Lung (tissue), 11 donors: ENCODE measurements at regions not wholly inside any gene's neighbourhood (a gene's known extent, or its start where the extent isn't known, plus 50 kb on each side); places are given as distances from the start of the nearest gene placed in this dataset.
"Not testable (repeated sequence)": the region's sequence is repeated elsewhere in the genome, so short reads cannot be mapped to it uniquely, and the experiment has no call there.

ENCODE experiments used
- ATAC-seq: fragments of 200-7000 bp; cut with Tn5 transposase; one replicate; pipeline ENCODE4 v1.9.1; 2020; ENCODE audit warnings: moderate number of reproducible peaks; ENCODE audit not compliant: insufficient read depth, low FRiP score
- DNase-seq, 3 donors: peaks; one replicate each; pipeline ENCODE4 v3.0.0-alpha.2; 2013 to 2017
- H3K27ac ChIP-seq, 2 donors: one replicate each; pipeline ENCODE4 v1.5.1; 2013; ENCODE audit warnings: mild to moderate bottlenecking in 2 of 2, moderate library complexity in 2 of 2, control low read depth in 1 of 2, inconsistent platforms in 1 of 2, low read depth in 1 of 2, low read length in 1 of 2
- H3K27me3 ChIP-seq, 3 donors: one replicate each; pipeline ENCODE4 v1.5.1; 2013; ENCODE audit warnings: low read length in 2 of 3; ENCODE audit not compliant: control insufficient read depth in 3 of 3, insufficient read depth in 3 of 3
- H3K36me3 ChIP-seq, 4 donors: one replicate each; pipeline ENCODE4 v1.5.1; 2013; ENCODE audit warnings: low read length in 4 of 4, mild to moderate bottlenecking in 1 of 4, moderate library complexity in 1 of 4; ENCODE audit not compliant: control insufficient read depth in 4 of 4, insufficient read depth in 4 of 4
- H3K4me1 ChIP-seq, 5 donors: one replicate each; pipeline ENCODE4 v1.5.1; 2013; ENCODE audit warnings: low read length in 5 of 5, mild to moderate bottlenecking in 2 of 5, moderate library complexity in 1 of 5; ENCODE audit not compliant: control insufficient read depth in 5 of 5, insufficient read depth in 5 of 5
- H3K4me3 ChIP-seq: one replicate; pipeline ENCODE4 v1.5.1; 2013; ENCODE audit warnings: mild to moderate bottlenecking, control low read depth, moderate library complexity
- H3K9ac ChIP-seq, 2 donors: one replicate each; pipeline ENCODE4 v1.5.1; 2013; ENCODE audit warnings: low read length in 2 of 2, control low read depth in 1 of 2; ENCODE audit not compliant: insufficient read depth in 1 of 2
- H3K9me3 ChIP-seq, 4 donors: one replicate each; pipeline ENCODE4 v1.5.1; 2013; ENCODE audit warnings: low read length in 3 of 4, mild to moderate bottlenecking in 1 of 4, moderate library complexity in 1 of 4; ENCODE audit not compliant: control insufficient read depth in 4 of 4, insufficient read depth in 3 of 4
- CTCF ChIP-seq: IDR thresholded peaks from 2 replicates; pipeline ENCODE4 v1.5.1; 2012; ENCODE audit warnings: mild to moderate bottlenecking; ENCODE audit errors: control extremely low read depth, extremely low read depth
- WGBS, 2 donors: extraction: QIAGEN DNeasy Blood & Tissue Kit; methylation state at CpG; one replicate each; pipeline ENCODE4 v1.1.7; 2013; 5-methylcytosine and 5-hydroxymethylcytosine counted together
- donor health status: control.
- donor health status: control.
- donor health status: Bipolar disorder and iron deficiency.
- donor health status: healthy.
- donor health status: DM: yes; HTN: yes; CAD: no.

- H3K9me3 ChIP-seq = peaks cover 0 to 22% (median 4%) of the 10 kb centered on the region in 4 donors
- no peaks in the 10 kb centered on the region for H3K4me1 ChIP-seq
- H3K36me3 ChIP-seq = no peaks in the 10 kb centered on the region
- H3K9ac ChIP-seq = no peak overlapping the region
- H3K27me3 ChIP-seq = peaks cover 0 to 6% (median 0%) of the 10 kb centered on the region in 3 donors
- no peak overlapping the region for H3K27ac ChIP-seq
- ATAC-seq = no peak
- no peak for TF ChIP-seq CTCF
- DNase-seq = no peak
- no peak overlapping the region for H3K4me3 ChIP-seq
- WGBS, 2 donors = 67 to 81% methylated on average over 3 of the region's 3 CpGs
Measured at GRCh38 chr9:124120272-124120671, 108.7 kb downstream of the LHX2 start.

GRCh38 chr9:124121725-124122124 lies 110.2 kb downstream of the LHX2 start:
- Histone ChIP-seq H3K36me3 (no peaks in the 10 kb centered on the region), H3K27me3 (peaks cover 0 to 6% (median 0%) of the 10 kb centered on the region in 3 donors), H3K4me3 (no peak overlapping the region), H3K9me3 (peaks cover 0 to 22% (median 4%) of the 10 kb centered on the region in 4 donors), H3K4me1 (no peaks in the 10 kb centered on the region), H3K9ac (no peak overlapping the region), H3K27ac (no peak overlapping the region)
- 86 to 93% methylated on average over 1 of the region's 1 CpG for WGBS, 2 donors
- ATAC-seq = no peak
- no peak for TF ChIP-seq CTCF
- DNase-seq = no peak

- Histone ChIP-seq H3K4me3 (no peak overlapping the region), H3K27ac (no peak overlapping the region), H3K9ac (no peak overlapping the region), H3K9me3 (peaks cover 0 to 20% (median 4%) of the 10 kb centered on the region in 4 donors), H3K27me3 (peaks cover 0 to 6% (median 0%) of the 10 kb centered on the region in 3 donors), H3K4me1 (no peaks in the 10 kb centered on the region), H3K36me3 (no peaks in the 10 kb centered on the region)
- 24 to 62% methylated on average over 1 of the region's 1 CpG for WGBS, 2 donors
- DNase-seq (no peak), ATAC-seq (no peak)
- no peak for TF ChIP-seq CTCF
Measured at GRCh38 chr9:124122321-124122720, 110.8 kb downstream of the LHX2 start.

GRCh38 chr9:124122813-124123462 lies 111.4 kb downstream of the LHX2 start:
- WGBS, 2 donors = 63 to 64% methylated on average over 3 of the region's 3 CpGs
- Histone ChIP-seq H3K4me3 (no peak overlapping the region), H3K36me3 (no peaks in the 10 kb centered on the region), H3K9ac (no peak overlapping the region), H3K4me1 (no peaks in the 10 kb centered on the region), H3K27ac (no peak overlapping the region), H3K27me3 (peaks cover 0 to 6% (median 0%) of the 10 kb centered on the region in 3 donors), H3K9me3 (peaks cover 0 to 16% (median 4%) of the 10 kb centered on the region in 4 donors)
- DNase-seq (peak in 2 of 3 donors; percentile 13 to 25), ATAC-seq (no peak)
- TF ChIP-seq CTCF = no peak

- H3K9me3 ChIP-seq = peaks cover 0 to 12% (median 4%) of the 10 kb centered on the region in 4 donors
- not testable (repeated sequence) for H3K27me3 ChIP-seq, H3K4me3 ChIP-seq, H3K9ac ChIP-seq, H3K36me3 ChIP-seq, H3K27ac ChIP-seq, DNase-seq, ATAC-seq, H3K4me1 ChIP-seq
- WGBS, 2 donors = 38 to 75% methylated on average over 1 of the region's 1 CpG
Measured at GRCh38 chr9:124123621-124124020, 112.1 kb downstream of the LHX2 start.
